HG02588 (cell line): ENCODE measurements at regions not wholly inside any gene's neighbourhood (a gene's known extent, or its start where the extent isn't known, plus 50 kb on each side); places are given as distances from the start of the nearest gene placed in this dataset.
"Not testable (repeated sequence)": the region's sequence is repeated elsewhere in the genome, so short reads cannot be mapped to it uniquely, and the experiment has no call there.

Experiments
- ATAC-seq: cut with Tn5 transposase; IDR thresholded peaks from one replicate; pipeline ENCODE4 v1.9.1; 2021; ENCODE audit warnings: mild to moderate bottlenecking, moderate library complexity; ENCODE audit not compliant: unreplicated experiment

- ATAC-seq = no peak
These were observed 325.6 kb downstream of the NR4A2 start for GRCh38 chr2:156006721-156007618.

- ATAC-seq = no peak
These were observed 326.4 kb downstream of the NR4A2 start for GRCh38 chr2:156005999-156006712.

GRCh38 chr2:156005531-156005930, 327.0 kb downstream of the NR4A2 start:
- ATAC-seq = no peak

GRCh38 chr2:156004459-156004858, 328.1 kb downstream of the NR4A2 start:
- no peak for ATAC-seq

GRCh38 chr2:156003780-156004179, 328.7 kb downstream of the NR4A2 start:
- ATAC-seq = no peak

- no peak for ATAC-seq
These were observed 330.7 kb downstream of the NR4A2 start for GRCh38 chr2:156001851-156002250.

GRCh38 chr2:155997538-155997937, 335.0 kb downstream of the NR4A2 start:
- ATAC-seq = no peak

- ATAC-seq = no peak
These were observed 338.2 kb downstream of the NR4A2 start for GRCh38 chr2:155994315-155994714.

GRCh38 chr2:155983845-155984244, 348.7 kb downstream of the NR4A2 start:
- no peak for ATAC-seq

- ATAC-seq = no peak
These were observed 350.4 kb downstream of the NR4A2 start for GRCh38 chr2:155982135-155982534.

- ATAC-seq = no peak
These were observed 351.5 kb downstream of the NR4A2 start for GRCh38 chr2:155980941-155981560.

- no peak for ATAC-seq
These were observed 356.8 kb downstream of the NR4A2 start for GRCh38 chr2:155975734-155976133.

GRCh38 chr2:155972916-155973315, 359.6 kb downstream of the NR4A2 start:
- ATAC-seq = no peak

GRCh38 chr2:155966064-155966471, 366.5 kb downstream of the NR4A2 start:
- not testable (repeated sequence) for ATAC-seq

- no peak for ATAC-seq
These were observed 367.0 kb downstream of the NR4A2 start for GRCh38 chr2:155965415-155966063.

- ATAC-seq = no peak
These were observed 370.9 kb downstream of the NR4A2 start for GRCh38 chr2:155961641-155962040.

- no peak for ATAC-seq
These were observed 373.7 kb downstream of the NR4A2 start for GRCh38 chr2:155958834-155959233.

- no peak for ATAC-seq
These were observed 385.5 kb downstream of the NR4A2 start for GRCh38 chr2:155947069-155947468.

- no peak for ATAC-seq
These were observed 388.3 kb downstream of the NR4A2 start for GRCh38 chr2:155944218-155944617.

- ATAC-seq = no peak
These were observed 402.2 kb downstream of the NR4A2 start for GRCh38 chr2:155930312-155930711.

GRCh38 chr2:155917380-155917779, 415.1 kb downstream of the NR4A2 start:
- ATAC-seq = no peak
